ENCODE measurements at regions not wholly inside any gene's neighbourhood (a gene's known extent, or its start where the extent isn't known, plus 50 kb on each side); places are given as distances from the start of the nearest gene placed in this dataset.

DNA sequence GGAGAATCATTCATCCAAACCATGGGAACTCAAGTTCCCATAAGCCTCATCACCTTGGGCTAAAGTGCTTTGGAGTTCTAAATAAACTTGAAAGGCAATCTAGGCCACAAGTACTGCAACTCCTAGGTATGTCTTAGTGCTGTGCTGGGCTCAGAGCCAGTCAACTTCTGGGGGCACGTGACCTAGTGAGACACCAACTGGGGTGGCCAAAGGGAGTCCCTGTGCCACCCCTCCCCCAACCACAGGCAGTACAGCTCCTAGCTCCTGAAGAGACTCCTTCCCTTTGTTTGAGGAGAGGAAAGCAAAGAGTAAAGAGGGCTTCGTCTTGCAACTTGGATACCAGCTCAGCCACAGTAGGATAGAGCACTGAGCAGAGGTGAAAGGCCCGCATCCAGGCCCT, 154.2 kb upstream of the IL1RAPL2 start:
- Histone ChIP-seq H3K79me1 (ENCODE audit: low read depth, low read length) (no peaks in the 10 kb centered on the region), H2AFZ (ENCODE audit: low read length) (no peak overlapping the region), H3K4me3 (ENCODE audit: extremely low read depth in 1 of 4, insufficient read depth in 2 of 4, low read depth in 3 of 4, low read length in 4 of 4) (no peak overlapping the region), H3K4me2 (ENCODE audit: insufficient read depth in 1 of 2, low read depth in 2 of 2, low read length in 2 of 2) (no peak overlapping the region), H3K23me2 (ENCODE audit: low read depth, low read length) (no peaks in the 10 kb centered on the region), H3K14ac (ENCODE audit: insufficient read length) (no peak overlapping the region), H3K36me3 (ENCODE audit: control insufficient read depth in 2 of 4, insufficient read depth in 4 of 4, low read length in 3 of 4) (no peaks in the 10 kb centered on the region), H3K4me1 (replicated peaks in 1 of 4; ENCODE audit: control insufficient read depth in 3 of 4, insufficient read depth in 4 of 4, low read length in 3 of 4) (no peaks in the 10 kb centered on the region), H3K9me3 (ENCODE audit: insufficient read depth in 2 of 2, low read depth in 1 of 2, low read length in 1 of 2) (no peaks in the 10 kb centered on the region; a peak in 2 of 4 replicates), H3K4ac (replicated peaks; ENCODE audit: insufficient read length, low read depth, low read length) (no peak overlapping the region), H3K9ac (replicated peaks in 1 of 4; ENCODE audit: extremely low read depth in 1 of 4, low read depth in 3 of 4, low read length in 3 of 4) (no peak overlapping the region), H3K27me3 (replicated peaks in 1 of 4; ENCODE audit: control insufficient read depth in 3 of 4, extremely low read depth in 1 of 4, insufficient read depth in 3 of 4, low read length in 3 of 4) (no peaks in the 10 kb centered on the region), H4K20me1 (replicated peaks in 1 of 2; ENCODE audit: control insufficient read depth in 1 of 2, insufficient read depth in 2 of 2, low read length in 2 of 2) (no peaks in the 10 kb centered on the region), H3K18ac (ENCODE audit: extremely low read depth, low read length) (no peak overlapping the region), H2AK5ac (ENCODE audit: low read depth, low read length) (no peak overlapping the region), H2BK12ac (ENCODE audit: low read depth, low read length) (no peak overlapping the region), H2BK15ac (ENCODE audit: low read length) (no peak overlapping the region), H3K79me2 (ENCODE audit: control insufficient read depth in 1 of 2, insufficient read depth in 2 of 2, low read length in 2 of 2) (no peaks in the 10 kb centered on the region), H3K27ac (ENCODE audit: low read depth, low read length) (no peak overlapping the region), H3K56ac (replicated peaks; ENCODE audit: insufficient read length, low read depth, low read length) (no peak overlapping the region), H4K91ac (replicated peaks; ENCODE audit: insufficient read length, low read length) (no peak overlapping the region), H2BK120ac (replicated peaks; ENCODE audit: low read depth, low read length) (no peak overlapping the region), H3K23ac (ENCODE audit: insufficient read length) (no peak overlapping the region), H4K5ac (ENCODE audit: insufficient read length, low read depth, low read length) (no peak overlapping the region), H2BK5ac (ENCODE audit: low read depth, low read length) (no peak overlapping the region), H4K8ac (ENCODE audit: extremely low read depth, insufficient read depth, low read length) (no peak overlapping the region), H2BK20ac (ENCODE audit: low read length) (no peak overlapping the region)
- WGBS, 2 experiments (ENCODE audit: extremely low coverage in 1 of 2, insufficient coverage in 1 of 2, insufficient read length in 1 of 2, insufficient replicate concordance in 2 of 2, low coverage in 1 of 2, low lambda C conversion rate in 2 of 2, missing lambda C conversion rate in 1 of 2): 83% methylated on average over 2 of the region's 3 CpGs; no CpG with 5 or more reads in 1 of the 2 experiments
- POLR2A ChIA-PET (ENCODE audit: partially characterized antibody): no interaction called here
- no peak for TF ChIP-seq SAP30 (IDR thresholded peaks at IDR 0.05; ENCODE audit: insufficient read depth, insufficient replicate concordance, low read length)
- TF ChIP-seq YY1 (IDR thresholded peaks at IDR 0.05; ENCODE audit: low read depth, low read length): no peak
- no peak for TF ChIP-seq PHF8 (conservative IDR thresholded peaks at IDR 0.05; ENCODE audit: low read depth, low read length)
- TF ChIP-seq BCL11A (IDR thresholded peaks at IDR 0.05; ENCODE audit: low read depth in 2 of 2, low read length in 2 of 2): no peak
- TF ChIP-seq EZH2 (IDR thresholded peaks at IDR 0.05; ENCODE audit: low read depth, low read length, severe bottlenecking): no peak
- TF ChIP-seq, protein P1, sequence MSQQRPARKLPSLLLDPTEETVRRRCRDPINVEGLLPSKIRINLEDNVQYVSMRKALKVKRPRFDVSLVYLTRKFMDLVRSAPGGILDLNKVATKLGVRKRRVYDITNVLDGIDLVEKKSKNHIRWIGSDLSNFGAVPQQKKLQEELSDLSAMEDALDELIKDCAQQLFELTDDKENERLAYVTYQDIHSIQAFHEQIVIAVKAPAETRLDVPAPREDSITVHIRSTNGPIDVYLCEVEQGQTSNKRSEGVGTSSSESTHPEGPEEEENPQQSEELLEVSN (IDR thresholded peaks at IDR 0.05): no peak
- no peak for TF ChIP-seq SIN3A (conservative IDR thresholded peaks at IDR 0.05 in 1 of 2, IDR thresholded peaks at IDR 0.05 in 1 of 2; ENCODE audit: low read depth in 1 of 2, low read length in 2 of 2)
- no peak for TF ChIP-seq CHD2 (IDR thresholded peaks at IDR 0.05; ENCODE audit: low read length)
- TF ChIP-seq KDM4A (IDR thresholded peaks at IDR 0.05; ENCODE audit: low read depth, low read length, severe bottlenecking): no peak
- no peak for TF ChIP-seq KDM5A (IDR thresholded peaks at IDR 0.05; ENCODE audit: low read length)
- TF ChIP-seq RFX5 (IDR thresholded peaks at IDR 0.05; ENCODE audit: borderline replicate concordance, low read depth, low read length): no peak
- no peak for TF ChIP-seq NRF1 (IDR thresholded peaks at IDR 0.05; ENCODE audit: low read depth, low read length)
- CTCF ChIA-PET (ENCODE audit: partially characterized antibody): interaction anchor here (1.0 kb wide), 1 partner anchor 14 kb away, joined by 3 read pairs; no protein-coding TSS in a partner anchor
- FAIRE-seq: no peak
- no peak for DNase-seq (ENCODE audit: low read depth in 1 of 2, low spot score in 2 of 2)

Measured in H1 (cell line).